ENCODE measurements at regions not wholly inside any gene's neighbourhood (a gene's known extent, or its start where the extent isn't known, plus 50 kb on each side); places are given as distances from the start of the nearest gene placed in this dataset.

DNA sequence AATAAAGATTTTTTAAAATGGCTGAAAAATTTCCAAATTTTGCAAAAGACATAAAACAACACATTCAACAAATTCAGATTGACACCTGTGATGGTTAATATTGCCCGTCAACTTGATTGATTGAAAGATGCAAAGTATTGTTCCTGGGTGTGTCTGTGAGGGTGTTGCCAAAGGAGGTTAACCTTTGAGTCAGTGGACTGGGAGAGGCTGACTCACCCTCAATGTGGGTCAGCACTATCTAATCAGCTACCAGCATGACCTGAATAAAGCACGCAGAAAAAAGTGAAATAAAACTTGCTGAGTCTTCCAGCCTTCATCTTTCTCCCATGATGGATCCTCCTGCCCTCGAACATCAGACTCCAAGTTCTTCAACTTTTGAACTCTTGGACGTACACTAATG is 868.0 kb upstream of the CTNND2 start:
- Mint-ChIP-seq H3K27ac (no peak overlapping the region), H3K36me3 (peaks cover 6% of the 10 kb centered on the region), H3K4me3 (no peak overlapping the region), H3K9me3 (peaks cover 11% of the 10 kb centered on the region), H3K27me3 (ENCODE audit: low read depth) (no peaks in the 10 kb centered on the region), H3K4me1 (no peaks in the 10 kb centered on the region)
- POLR2A ChIA-PET = no interaction called here
- DNase-seq (ENCODE audit: low spot score) = no peak
- CTCF ChIA-PET = no interaction called here
- no peak for ATAC-seq
- TF ChIP-seq USF1 (CRISPR knock-in tag; IDR thresholded peaks at IDR 0.05) = no peak
- TF ChIP-seq MAX (CRISPR knock-in tag; IDR thresholded peaks at IDR 0.05) = no peak
- TF ChIP-seq TEAD4 (CRISPR knock-in tag; IDR thresholded peaks at IDR 0.05) = no peak
- TF ChIP-seq SOX15 (CRISPR knock-in tag; IDR thresholded peaks at IDR 0.05) = no peak
- TF ChIP-seq, protein P1, sequence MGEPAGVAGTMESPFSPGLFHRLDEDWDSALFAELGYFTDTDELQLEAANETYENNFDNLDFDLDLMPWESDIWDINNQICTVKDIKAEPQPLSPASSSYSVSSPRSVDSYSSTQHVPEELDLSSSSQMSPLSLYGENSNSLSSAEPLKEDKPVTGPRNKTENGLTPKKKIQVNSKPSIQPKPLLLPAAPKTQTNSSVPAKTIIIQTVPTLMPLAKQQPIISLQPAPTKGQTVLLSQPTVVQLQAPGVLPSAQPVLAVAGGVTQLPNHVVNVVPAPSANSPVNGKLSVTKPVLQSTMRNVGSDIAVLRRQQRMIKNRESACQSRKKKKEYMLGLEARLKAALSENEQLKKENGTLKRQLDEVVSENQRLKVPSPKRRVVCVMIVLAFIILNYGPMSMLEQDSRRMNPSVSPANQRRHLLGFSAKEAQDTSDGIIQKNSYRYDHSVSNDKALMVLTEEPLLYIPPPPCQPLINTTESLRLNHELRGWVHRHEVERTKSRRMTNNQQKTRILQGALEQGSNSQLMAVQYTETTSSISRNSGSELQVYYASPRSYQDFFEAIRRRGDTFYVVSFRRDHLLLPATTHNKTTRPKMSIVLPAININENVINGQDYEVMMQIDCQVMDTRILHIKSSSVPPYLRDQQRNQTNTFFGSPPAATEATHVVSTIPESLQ (CRISPR knock-in tag; IDR thresholded peaks at IDR 0.05) = no peak
- no peak for TF ChIP-seq TEAD1 (CRISPR knock-in tag; IDR thresholded peaks at IDR 0.05)
- TF ChIP-seq NR3C1 (CRISPR knock-in tag; conservative IDR thresholded peaks at IDR 0.05; ENCODE audit: low read depth) = no peak
- TF ChIP-seq SMAD3 (CRISPR knock-in tag; IDR thresholded peaks at IDR 0.05; ENCODE audit: borderline replicate concordance) = no peak
- TF ChIP-seq ZNF512 (CRISPR knock-in tag; IDR thresholded peaks at IDR 0.05; ENCODE audit: borderline replicate concordance) = no peak

DNA sequence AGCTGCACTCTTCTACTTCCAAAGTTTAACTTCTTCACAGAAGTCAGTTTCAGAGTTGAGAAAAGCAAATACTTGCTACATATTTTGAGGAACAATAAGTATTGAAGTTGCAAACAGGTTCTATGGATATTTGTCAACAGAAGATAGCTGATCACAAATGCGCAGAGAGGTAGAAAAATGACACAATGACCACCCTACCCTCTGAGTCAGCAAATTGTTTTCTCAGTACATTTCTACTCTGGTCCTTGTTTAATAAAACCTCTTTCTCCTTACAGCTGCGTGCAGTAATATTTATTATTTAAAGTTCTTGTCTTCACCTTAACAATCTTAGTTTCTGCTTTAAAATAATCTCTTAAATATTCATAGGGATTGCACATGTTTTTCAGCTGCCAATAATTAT is 855.1 kb upstream of the CTNND2 start:
- Mint-ChIP-seq H3K9me3 (no peaks in the 10 kb centered on the region), H3K36me3 (no peaks in the 10 kb centered on the region), H3K4me1 (no peaks in the 10 kb centered on the region), H3K4me3 (no peak overlapping the region), H3K27ac (no peak overlapping the region), H3K27me3 (ENCODE audit: low read depth) (no peaks in the 10 kb centered on the region)
- DNase-seq (ENCODE audit: low spot score) = no peak
- no peak for ATAC-seq
- TF ChIP-seq PRRX2 (CRISPR knock-in tag; IDR thresholded peaks at IDR 0.05) = no peak
- no peak for TF ChIP-seq ZBTB21 (CRISPR knock-in tag; IDR thresholded peaks at IDR 0.05; ENCODE audit: borderline replicate concordance)
- no peak for TF ChIP-seq TCF7 (CRISPR knock-in tag; IDR thresholded peaks at IDR 0.05; ENCODE audit: low read depth)
- TF ChIP-seq, protein P2, sequence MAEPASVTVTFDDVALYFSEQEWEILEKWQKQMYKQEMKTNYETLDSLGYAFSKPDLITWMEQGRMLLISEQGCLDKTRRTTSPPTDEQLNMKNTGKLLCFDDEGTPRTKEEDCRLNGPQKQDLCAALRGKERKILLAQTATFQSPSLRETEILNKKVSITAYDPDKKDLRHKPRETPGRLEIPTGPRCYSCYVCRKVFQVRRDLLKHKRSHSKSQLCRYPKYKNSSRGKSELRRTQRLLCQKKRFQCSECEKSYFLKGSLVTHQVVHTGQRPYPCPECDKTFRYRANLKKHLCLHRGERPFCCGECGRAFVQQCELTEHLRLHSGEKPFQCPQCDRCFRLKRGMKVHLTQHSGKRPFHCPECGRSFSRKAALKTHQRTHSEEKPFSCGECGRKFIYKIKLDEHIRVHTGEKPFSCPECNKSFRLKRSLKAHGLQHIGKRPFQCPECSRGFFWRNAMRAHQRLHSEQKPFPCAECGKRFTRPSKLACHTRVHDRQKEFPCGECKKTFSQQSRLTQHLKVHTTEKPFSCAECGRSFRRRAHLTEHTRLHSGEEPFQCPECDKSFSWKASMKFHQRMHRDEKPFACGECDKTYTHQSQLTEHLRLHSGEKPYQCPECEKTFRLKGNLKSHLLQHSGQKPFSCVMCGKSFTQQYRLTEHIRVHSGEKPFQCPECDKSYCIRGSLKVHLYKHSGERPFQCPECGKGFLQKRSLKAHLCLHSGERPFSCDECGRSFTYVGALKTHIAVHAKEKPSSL (CRISPR knock-in tag; conservative IDR thresholded peaks at IDR 0.05) = no peak
- TF ChIP-seq, protein P3, sequence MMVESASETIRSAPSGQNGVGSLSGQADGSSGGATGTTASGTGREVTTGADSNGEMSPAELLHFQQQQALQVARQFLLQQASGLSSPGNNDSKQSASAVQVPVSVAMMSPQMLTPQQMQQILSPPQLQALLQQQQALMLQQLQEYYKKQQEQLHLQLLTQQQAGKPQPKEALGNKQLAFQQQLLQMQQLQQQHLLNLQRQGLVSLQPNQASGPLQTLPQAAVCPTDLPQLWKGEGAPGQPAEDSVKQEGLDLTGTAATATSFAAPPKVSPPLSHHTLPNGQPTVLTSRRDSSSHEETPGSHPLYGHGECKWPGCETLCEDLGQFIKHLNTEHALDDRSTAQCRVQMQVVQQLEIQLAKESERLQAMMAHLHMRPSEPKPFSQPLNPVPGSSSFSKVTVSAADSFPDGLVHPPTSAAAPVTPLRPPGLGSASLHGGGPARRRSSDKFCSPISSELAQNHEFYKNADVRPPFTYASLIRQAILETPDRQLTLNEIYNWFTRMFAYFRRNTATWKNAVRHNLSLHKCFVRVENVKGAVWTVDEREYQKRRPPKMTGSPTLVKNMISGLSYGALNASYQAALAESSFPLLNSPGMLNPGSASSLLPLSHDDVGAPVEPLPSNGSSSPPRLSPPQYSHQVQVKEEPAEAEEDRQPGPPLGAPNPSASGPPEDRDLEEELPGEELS (CRISPR knock-in tag; IDR thresholded peaks at IDR 0.05) = no peak
- TF ChIP-seq, protein P4, sequence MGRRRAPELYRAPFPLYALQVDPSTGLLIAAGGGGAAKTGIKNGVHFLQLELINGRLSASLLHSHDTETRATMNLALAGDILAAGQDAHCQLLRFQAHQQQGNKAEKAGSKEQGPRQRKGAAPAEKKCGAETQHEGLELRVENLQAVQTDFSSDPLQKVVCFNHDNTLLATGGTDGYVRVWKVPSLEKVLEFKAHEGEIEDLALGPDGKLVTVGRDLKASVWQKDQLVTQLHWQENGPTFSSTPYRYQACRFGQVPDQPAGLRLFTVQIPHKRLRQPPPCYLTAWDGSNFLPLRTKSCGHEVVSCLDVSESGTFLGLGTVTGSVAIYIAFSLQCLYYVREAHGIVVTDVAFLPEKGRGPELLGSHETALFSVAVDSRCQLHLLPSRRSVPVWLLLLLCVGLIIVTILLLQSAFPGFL (CRISPR knock-in tag; IDR thresholded peaks at IDR 0.05; ENCODE audit: borderline replicate concordance) = no peak
- TF ChIP-seq ZBTB43 (CRISPR knock-in tag; IDR thresholded peaks at IDR 0.05) = no peak
- TF ChIP-seq ZNF396 (CRISPR knock-in tag; IDR thresholded peaks at IDR 0.05; ENCODE audit: borderline replicate concordance) = no peak
- ChIA-PET CTCF (no interaction called here), POLR2A (no interaction called here)

All from WTC11 (cell line).